Progenitor cell of endocrine pancreas (in vitro differentiated cells): ENCODE measurements at regions not wholly inside any gene's neighbourhood (a gene's known extent, or its start where the extent isn't known, plus 50 kb on each side); places are given as distances from the start of the nearest gene placed in this dataset.

Experiments used
- DNase-seq: peaks from one replicate; pipeline ENCODE4 v3.0.0; 2021; ENCODE audit warnings: low spot score; ENCODE audit not compliant: unreplicated experiment
- H3K27ac Mint-ChIP-seq: 2 replicates; pipeline ENCODE4 v1.8.0; 2021; ENCODE audit warnings: mild to moderate bottlenecking, moderate library complexity, mixed read lengths
- H3K27me3 Mint-ChIP-seq: 2 replicates; pipeline ENCODE4 v1.8.0; 2021; ENCODE audit warnings: mixed read lengths
- H3K36me3 Mint-ChIP-seq: 2 replicates; pipeline ENCODE4 v1.8.0; 2022; ENCODE audit warnings: mixed read lengths; ENCODE audit not compliant: insufficient read depth
- H3K4me1 Mint-ChIP-seq: 2 replicates; pipeline ENCODE4 v1.8.0; 2021; ENCODE audit warnings: low read depth, mixed read lengths
- H3K4me3 Mint-ChIP-seq: 2 replicates; pipeline ENCODE4 v1.8.0; 2021; ENCODE audit warnings: low read depth, mild to moderate bottlenecking, moderate library complexity, mixed read lengths
- H3K9me3 Mint-ChIP-seq: 2 replicates; pipeline ENCODE4 v1.8.0; 2021; ENCODE audit warnings: low read depth, mixed read lengths
- CTCF ChIP-seq: fragments of 200-600 bp; sonication (generic); IDR thresholded peaks from one replicate; pipeline ENCODE4 v1.5.0; 2021; ENCODE audit warnings: antibody characterized with exemption, mild to moderate bottlenecking; ENCODE audit not compliant: unreplicated experiment

GRCh38 chr7:136514776-136515175 lies 353.7 kb upstream of the CHRM2 start:
- no peaks in the 10 kb centered on the region for H3K27me3 Mint-ChIP-seq
- H3K9me3 Mint-ChIP-seq: no peaks in the 10 kb centered on the region
- no peak overlapping the region for H3K27ac Mint-ChIP-seq
- H3K36me3 Mint-ChIP-seq: no peaks in the 10 kb centered on the region
- H3K4me1 Mint-ChIP-seq: no peaks in the 10 kb centered on the region
- no peak overlapping the region for H3K4me3 Mint-ChIP-seq
- no peak for TF ChIP-seq CTCF
- DNase-seq: no peak

GRCh38 chr7:136513744-136514143 lies 354.7 kb upstream of the CHRM2 start:
- Mint-ChIP-seq H3K4me1 (no peaks in the 10 kb centered on the region), H3K9me3 (no peaks in the 10 kb centered on the region), H3K27ac (no peak overlapping the region), H3K36me3 (no peaks in the 10 kb centered on the region), H3K4me3 (no peak overlapping the region), H3K27me3 (no peaks in the 10 kb centered on the region)
- DNase-seq: no peak
- TF ChIP-seq CTCF: no peak

GRCh38 chr7:136509466-136509865 lies 359.0 kb upstream of the CHRM2 start:
- H3K36me3 Mint-ChIP-seq: no peaks in the 10 kb centered on the region
- no peak overlapping the region for H3K4me3 Mint-ChIP-seq
- no peaks in the 10 kb centered on the region for H3K9me3 Mint-ChIP-seq
- no peaks in the 10 kb centered on the region for H3K27me3 Mint-ChIP-seq
- TF ChIP-seq CTCF: no peak
- H3K27ac Mint-ChIP-seq: no peak overlapping the region
- no peak for DNase-seq
- no peaks in the 10 kb centered on the region for H3K4me1 Mint-ChIP-seq

GRCh38 chr7:136502162-136502561 lies 366.3 kb upstream of the CHRM2 start:
- no peaks in the 10 kb centered on the region for H3K4me1 Mint-ChIP-seq
- TF ChIP-seq CTCF: no peak
- DNase-seq: no peak

GRCh38 chr7:136501151-136501550 lies 367.3 kb upstream of the CHRM2 start:
- H3K36me3 Mint-ChIP-seq: no peaks in the 10 kb centered on the region
- no peaks in the 10 kb centered on the region for H3K9me3 Mint-ChIP-seq
- no peak overlapping the region for H3K27ac Mint-ChIP-seq
- no peaks in the 10 kb centered on the region for H3K27me3 Mint-ChIP-seq
- H3K4me3 Mint-ChIP-seq: no peak overlapping the region
- DNase-seq: no peak
- no peaks in the 10 kb centered on the region for H3K4me1 Mint-ChIP-seq
- TF ChIP-seq CTCF: no peak

More at GRCh38 chr7:136502162-136502561, 366.3 kb upstream of the CHRM2 start:
- H3K36me3 Mint-ChIP-seq: no peaks in the 10 kb centered on the region
- H3K27me3 Mint-ChIP-seq: no peaks in the 10 kb centered on the region
- H3K4me3 Mint-ChIP-seq: no peak overlapping the region
- H3K27ac Mint-ChIP-seq: no peak overlapping the region
- no peaks in the 10 kb centered on the region for H3K9me3 Mint-ChIP-seq
